ENCODE measurements at regions not wholly inside any gene's neighbourhood (a gene's known extent, or its start where the extent isn't known, plus 50 kb on each side); places are given as distances from the start of the nearest gene placed in this dataset.

- no peak for DNase-seq (ENCODE audit: low read depth)
Observed at GRCh38 chr10:111452153-111452552, 375.3 kb downstream of the ADRA2A start.

GRCh38 chr10:111455776-111456426, 379.1 kb downstream of the ADRA2A start:
- DNase-seq (ENCODE audit: low read depth): no peak

- DNase-seq (ENCODE audit: low read depth): no peak
Observed at GRCh38 chr10:111458256-111458655, 381.4 kb downstream of the ADRA2A start.

GRCh38 chr10:111459967-111460366, 383.1 kb downstream of the ADRA2A start:
- no peak for DNase-seq (ENCODE audit: low read depth)

GRCh38 chr10:111472445-111472844, 395.6 kb downstream of the ADRA2A start:
- DNase-seq (ENCODE audit: low read depth): no peak

GRCh38 chr10:111473361-111473760, 396.5 kb downstream of the ADRA2A start:
- DNase-seq (ENCODE audit: low read depth): no peak

GRCh38 chr10:111474786-111475185, 398.0 kb downstream of the ADRA2A start:
- DNase-seq (ENCODE audit: low read depth): no peak

GRCh38 chr10:111475720-111476119, 398.9 kb downstream of the ADRA2A start:
- no peak for DNase-seq (ENCODE audit: low read depth)

GRCh38 chr10:111478651-111479050, 401.8 kb downstream of the ADRA2A start:
- no peak for DNase-seq (ENCODE audit: low read depth)

- no peak for DNase-seq (ENCODE audit: low read depth)
Observed at GRCh38 chr10:111479966-111480365, 403.1 kb downstream of the ADRA2A start.

- no peak for DNase-seq (ENCODE audit: low read depth)
Observed at GRCh38 chr10:111481261-111481826, 404.5 kb downstream of the ADRA2A start.

GRCh38 chr10:111481866-111482265, 405.0 kb downstream of the ADRA2A start:
- no peak for DNase-seq (ENCODE audit: low read depth)

GRCh38 chr10:111482621-111483216, 405.9 kb downstream of the ADRA2A start:
- no peak for DNase-seq (ENCODE audit: low read depth)

GRCh38 chr10:111485767-111486166, 408.9 kb downstream of the ADRA2A start:
- DNase-seq (ENCODE audit: low read depth): no peak

GRCh38 chr10:111486346-111486745, 409.5 kb downstream of the ADRA2A start:
- no peak for DNase-seq (ENCODE audit: low read depth)

GRCh38 chr10:111488668-111489067, 411.8 kb downstream of the ADRA2A start:
- no peak for DNase-seq (ENCODE audit: low read depth)

- DNase-seq (ENCODE audit: low read depth): no peak
Observed at GRCh38 chr10:111491154-111491553, 414.3 kb downstream of the ADRA2A start.

GRCh38 chr10:111493024-111493625, 416.3 kb downstream of the ADRA2A start:
- no peak for DNase-seq (ENCODE audit: low read depth)

- no peak for DNase-seq (ENCODE audit: low read depth)
Observed at GRCh38 chr10:111498560-111498959, 421.7 kb downstream of the ADRA2A start.

GRCh38 chr10:111504376-111504775, 427.5 kb downstream of the ADRA2A start:
- DNase-seq (ENCODE audit: low read depth): no peak

GRCh38 chr10:111506266-111507034, 429.6 kb downstream of the ADRA2A start:
- no peak for DNase-seq (ENCODE audit: low read depth)

GRCh38 chr10:111511751-111512150, 434.9 kb downstream of the ADRA2A start:
- DNase-seq (ENCODE audit: low read depth): no peak

- no peak for DNase-seq (ENCODE audit: low read depth)
Observed at GRCh38 chr10:111515264-111515663, 438.4 kb downstream of the ADRA2A start.

Data from non-pigmented ciliary epithelial cell (primary cell).